GM18519 (cell line): ENCODE measurements at regions not wholly inside any gene's neighbourhood (a gene's known extent, or its start where the extent isn't known, plus 50 kb on each side); places are given as distances from the start of the nearest gene placed in this dataset.
A peak's percentile ranks its signal among the peaks of the same experiment; 100 is the strongest.
"Not testable (repeated sequence)": the region's sequence is repeated elsewhere in the genome, so short reads cannot be mapped to it uniquely, and the experiment has no call there.

Experiments
- ATAC-seq: cut with Tn5 transposase; IDR thresholded peaks from one replicate; pipeline ENCODE4 v1.9.1; 2021; ENCODE audit warnings: mild to moderate bottlenecking, moderate library complexity; ENCODE audit not compliant: unreplicated experiment, low FRiP score

DNA sequence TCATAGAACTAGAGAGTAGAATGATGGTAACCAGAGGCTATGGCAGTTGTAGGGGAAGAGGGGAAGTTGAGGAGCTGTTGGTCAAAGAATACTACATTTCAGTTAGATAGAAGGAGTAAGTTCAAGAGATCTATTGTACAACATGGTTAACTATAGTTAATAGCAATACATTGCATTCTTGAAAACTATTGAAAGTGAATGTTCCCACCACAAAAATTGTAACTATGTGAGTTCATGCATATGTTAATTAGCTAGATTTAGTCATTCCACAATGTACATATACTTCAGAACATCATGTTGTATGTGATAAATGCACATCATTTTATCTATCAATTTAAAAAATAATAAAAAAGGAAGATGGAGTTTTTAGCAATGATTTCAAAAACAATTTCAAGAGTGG, 125.3 kb upstream of the IL15 start:
- ATAC-seq = no peak

DNA sequence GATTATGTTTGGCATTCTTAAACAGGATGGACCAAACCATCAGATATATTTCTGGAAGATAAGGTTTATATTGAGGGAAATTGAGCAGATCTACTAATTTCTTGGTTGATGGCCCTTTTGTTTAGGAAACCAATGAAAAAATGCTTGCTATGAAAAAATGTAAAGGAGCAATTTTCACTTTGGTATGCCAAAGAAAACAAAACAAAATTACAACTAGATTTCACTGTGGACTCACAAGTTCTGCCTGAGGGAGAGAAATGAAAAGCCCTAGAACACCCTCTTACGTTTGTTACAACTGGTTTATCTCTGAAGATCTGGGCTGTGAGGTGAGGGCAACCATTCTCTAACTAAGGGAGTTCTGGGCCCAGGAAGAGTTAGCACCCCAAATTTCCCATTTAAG, 122.5 kb upstream of the IL15 start:
- no peak for ATAC-seq

DNA sequence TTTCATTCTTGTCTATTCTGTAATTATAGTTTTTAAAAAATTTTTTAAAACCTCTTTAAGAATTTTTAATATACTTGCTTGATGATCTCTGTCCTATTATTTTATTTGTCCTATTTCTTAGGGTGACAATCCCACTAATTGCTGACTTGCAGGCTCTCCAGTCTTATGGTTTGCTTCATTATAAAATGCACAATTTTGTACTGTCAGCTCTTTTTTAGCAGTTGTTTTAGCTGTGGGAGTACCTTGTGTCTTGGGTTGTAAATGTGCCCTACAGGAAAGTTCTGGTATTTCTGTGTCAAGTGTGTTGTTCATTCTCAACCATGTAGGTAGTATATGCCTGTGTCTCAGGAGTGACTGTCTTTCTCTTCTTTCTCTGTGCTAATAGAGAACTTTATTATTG, 118.2 kb upstream of the IL15 start:
- ATAC-seq = no peak

DNA sequence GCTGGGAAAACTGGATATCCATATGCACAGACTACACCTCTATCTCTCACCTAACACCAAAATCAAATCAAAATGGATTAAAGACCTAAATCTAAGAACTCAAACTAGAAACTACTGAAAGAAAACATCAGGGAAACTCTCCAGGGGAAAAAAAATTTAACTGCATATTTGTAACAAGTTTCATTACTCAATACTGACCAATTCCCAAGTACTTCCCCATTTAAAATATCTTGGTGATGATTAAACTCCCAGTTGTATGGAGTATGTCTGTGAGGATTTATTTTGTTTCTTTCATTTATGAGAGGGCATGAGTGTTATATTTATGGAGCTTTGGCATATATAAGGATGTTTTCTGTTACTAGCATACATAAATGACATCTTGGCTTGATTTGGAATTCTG, 112.3 kb upstream of the IL15 start:
- ATAC-seq = no peak

DNA sequence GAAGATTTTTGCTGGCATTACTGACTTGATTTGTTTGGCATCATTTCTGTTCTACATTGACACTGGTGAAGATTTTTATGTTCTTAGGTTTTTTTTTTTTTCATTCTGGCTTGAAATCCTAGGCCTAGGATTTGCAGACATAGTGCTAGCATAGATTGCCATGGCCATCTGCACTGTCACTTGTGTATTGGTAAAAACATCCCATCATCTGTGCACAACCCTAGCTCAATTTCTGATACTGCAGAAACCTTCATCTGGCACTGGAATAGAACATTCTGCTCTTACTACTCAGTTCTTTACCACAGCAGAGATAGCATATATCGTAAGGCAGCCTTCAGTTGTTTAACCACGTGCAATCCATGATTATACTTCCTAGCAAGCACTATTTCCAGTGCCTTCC, 111.5 kb upstream of the IL15 start:
- ATAC-seq = no peak

DNA sequence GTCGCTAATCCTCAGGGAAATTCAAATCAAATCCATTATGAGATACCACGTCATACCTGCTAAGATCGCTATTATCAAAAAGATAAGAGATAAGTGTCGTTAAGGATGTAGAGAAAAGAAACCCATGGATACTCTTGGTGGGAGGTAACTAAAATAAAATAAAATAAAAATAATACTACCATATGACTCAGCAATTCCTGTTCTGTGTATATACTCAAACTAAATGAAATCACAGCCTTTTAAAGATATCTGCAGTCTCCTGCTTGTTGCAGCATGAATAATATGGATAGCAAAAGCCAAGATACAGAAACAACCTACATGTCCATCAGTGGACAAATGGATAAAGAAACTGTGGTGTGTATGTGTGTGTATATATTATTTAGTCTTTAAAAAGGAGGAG, 105.8 kb upstream of the IL15 start:
- no peak for ATAC-seq

DNA sequence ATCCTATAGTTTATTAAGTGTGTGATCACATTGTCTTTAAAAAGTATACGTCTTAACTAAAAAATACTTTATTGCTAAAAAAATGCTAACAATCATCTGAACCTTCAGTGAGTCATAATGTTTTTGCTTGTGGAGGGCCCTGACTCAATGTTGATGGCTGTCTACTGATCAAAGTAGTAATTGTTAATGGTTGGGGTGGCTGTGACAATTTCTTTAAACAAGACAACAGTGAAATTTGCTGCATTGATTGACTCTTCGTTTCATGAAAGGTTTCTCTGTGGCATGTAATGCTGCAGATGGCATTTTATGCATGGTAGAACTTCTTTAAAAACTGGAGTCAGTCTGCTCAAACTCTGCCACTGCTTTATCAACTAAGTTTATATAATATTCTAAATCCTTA, 101.4 kb upstream of the IL15 start:
- no peak for ATAC-seq

DNA sequence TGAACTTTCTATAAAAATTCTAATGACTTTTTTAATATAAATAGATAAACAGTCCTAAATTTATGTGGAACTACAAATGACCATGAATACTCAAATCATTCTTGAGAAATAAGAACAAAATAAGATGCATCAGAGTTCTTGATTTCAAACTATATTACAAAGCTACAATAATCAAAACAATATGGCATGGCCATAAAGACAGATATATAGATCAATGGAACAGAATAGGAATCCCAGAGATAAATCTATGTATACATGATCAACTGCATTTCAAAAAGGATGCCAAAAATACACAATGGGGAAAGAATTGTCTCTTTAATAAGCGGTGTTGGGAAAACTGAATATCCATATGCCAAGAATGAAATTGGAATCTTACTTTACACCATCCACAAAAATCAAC, 98.4 kb upstream of the IL15 start:
- ATAC-seq = no peak

DNA sequence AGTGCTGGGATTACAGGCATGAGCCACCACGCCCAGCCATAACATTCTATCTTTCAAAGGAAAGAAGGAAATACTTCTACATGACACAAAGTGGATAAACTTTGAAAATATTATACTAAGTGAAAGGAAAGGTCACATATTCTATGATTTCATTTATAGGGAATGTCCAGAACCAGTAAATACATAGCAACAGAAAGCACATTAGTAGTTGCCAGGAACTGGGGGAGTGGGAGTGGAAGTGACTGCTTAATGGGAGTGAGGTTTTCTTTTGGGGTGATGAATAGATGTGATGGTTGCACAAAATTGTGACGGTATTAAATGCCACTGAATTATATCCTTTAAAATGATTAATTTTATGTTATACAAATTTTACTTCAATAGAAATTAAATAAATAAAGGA, 95.7 kb upstream of the IL15 start:
- ATAC-seq = no peak

DNA sequence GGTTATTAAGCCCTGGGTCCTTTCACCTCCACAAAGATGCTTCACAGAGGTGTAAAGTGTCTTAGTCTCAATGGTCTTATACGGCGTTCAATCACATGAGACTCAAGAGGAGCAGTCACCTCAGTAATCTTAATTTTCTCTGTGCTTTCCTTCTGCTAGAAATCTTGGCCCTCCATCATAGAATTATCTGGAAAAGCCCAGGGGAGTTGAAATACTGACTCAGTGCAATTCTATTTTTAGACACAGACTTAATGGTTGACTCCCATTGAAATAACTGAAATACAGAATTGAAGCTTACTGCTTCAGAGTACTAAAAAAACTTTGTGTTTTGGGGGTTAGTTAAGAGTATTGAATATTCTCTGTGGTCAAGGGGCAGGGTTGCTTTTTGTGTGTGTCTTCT, 94.5 kb upstream of the IL15 start:
- ATAC-seq = no peak

DNA sequence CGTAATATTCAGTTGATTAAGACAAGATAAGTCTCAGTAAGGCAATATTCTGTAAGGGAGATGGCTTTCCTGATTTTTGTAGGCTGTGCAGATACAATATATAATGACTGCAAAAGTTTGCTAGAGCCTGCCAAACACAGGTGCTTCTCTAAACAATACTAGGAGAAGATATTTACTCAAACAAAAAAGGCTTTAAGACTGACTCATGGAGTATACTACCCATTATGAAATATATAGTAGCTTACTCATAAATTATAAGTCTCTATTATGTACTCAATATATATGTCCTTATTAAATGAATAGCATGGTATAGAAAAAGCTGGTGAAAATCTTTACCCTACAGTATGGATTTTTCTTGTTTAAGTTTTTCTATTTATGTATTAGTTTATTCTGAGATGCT, 93.2 kb upstream of the IL15 start:
- ATAC-seq = no peak

DNA sequence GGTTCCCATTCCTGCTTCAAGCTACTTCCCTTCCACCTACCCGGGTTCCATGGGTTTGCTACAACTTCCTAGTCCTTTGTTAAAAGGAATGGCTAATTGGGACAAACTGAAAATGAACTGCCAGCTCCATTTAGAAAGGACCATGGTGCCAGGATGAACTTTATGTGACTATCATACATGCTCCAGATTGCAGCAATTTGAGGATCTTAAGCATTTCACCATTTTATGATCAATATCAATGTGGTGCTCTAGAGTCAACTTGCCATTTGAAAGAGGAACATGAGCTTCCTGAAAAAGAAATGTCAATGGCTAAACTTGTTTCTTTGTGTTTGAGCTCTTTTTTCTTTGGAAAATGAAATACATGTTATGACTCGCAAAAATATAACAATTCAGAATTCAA, 92.7 kb upstream of the IL15 start:
- no peak for ATAC-seq

DNA sequence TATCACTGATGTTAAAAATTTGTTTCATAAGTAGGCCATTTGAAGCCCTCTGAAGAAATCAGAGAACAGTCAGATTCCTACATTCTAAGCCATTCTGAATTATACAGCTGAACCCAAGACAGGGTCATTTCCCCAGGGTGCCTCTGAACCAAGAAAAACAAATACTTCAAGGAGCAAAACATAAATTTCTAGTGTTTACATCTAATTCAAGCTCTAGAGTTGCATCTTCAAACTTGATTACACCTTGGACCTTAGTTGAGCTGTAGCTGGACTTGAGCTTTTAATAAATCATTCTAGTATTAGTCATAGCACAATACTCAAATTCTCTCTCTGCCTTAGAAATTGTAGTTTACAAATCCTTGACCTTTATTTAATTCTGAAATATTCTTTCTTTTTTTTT, 87.6 kb upstream of the IL15 start:
- ATAC-seq = no peak

DNA sequence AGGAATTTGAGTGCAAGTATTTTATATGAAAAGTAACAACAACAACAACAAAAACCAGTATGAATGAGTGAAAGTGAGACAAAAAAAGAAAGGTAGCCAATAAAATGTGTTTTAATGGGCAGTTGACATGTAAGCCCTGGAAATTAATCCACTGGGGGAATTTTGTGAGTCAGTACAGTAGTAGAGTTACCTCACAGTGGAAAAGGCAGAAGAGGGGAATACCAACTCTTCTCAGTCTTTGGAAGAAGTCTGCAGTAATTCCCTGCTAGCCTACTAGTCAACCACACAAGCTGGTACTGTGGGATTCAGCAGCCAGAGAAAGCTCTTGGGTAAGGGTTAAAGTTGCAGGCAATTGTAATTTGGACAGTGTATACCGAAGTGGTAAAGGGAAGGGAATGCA, 76.3 kb upstream of the IL15 start:
- peak; percentile 42 for ATAC-seq

DNA sequence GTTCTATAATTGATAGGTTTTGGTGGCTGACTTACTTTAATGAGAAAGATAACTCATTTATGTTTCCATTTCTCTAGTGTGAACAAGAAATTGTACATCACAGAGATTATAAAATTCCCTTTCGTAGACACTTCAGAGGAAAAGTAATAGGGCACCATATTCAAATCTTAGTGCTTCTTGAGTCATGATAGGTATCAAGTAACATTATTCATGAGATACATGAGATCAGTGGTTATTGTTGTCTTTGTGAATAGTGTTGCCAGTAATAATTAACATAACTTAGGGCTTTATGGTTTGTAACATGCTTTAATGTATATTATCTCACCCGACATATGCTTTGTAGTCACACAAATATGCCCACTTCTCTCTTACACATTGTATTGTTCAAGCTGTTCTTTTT, 73.7 kb upstream of the IL15 start:
- no peak for ATAC-seq

DNA sequence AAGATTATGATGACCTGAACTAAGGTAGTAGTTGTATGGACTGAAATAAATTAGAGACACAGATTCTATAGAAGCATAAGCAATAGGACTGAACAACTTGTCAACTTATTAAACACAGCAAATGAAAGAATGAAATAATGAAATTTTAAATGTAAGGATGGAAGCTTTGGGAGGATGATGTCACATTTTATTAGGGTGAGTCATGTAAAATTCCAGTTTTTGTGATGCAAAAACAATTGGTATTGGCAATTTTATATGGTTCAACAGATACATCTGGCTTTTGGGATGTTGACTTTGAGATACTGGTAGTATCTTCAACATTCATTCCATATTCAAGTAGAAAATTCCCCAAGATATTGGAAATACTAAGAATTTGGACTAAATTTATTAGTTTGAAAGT, 72.7 kb upstream of the IL15 start:
- no peak for ATAC-seq

DNA sequence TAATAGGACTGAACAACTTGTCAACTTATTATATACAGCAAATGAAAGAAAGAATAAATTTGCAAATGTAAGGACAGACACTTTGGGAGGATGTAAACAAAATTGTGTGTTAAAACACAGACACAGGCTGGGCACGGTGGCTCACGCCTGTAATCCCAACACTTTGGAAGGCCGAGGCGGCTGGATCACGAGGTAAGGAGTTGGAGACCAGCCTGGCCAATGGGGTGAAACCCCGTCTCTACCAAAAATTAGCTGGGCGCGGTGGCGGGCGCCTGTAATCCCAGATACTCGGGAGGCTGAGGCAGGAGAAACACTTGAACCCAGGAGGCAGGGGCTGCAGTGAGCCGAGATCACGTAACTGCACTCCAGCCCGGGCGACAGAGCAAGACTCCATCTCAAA, 71.4 kb upstream of the IL15 start:
- ATAC-seq = not testable (repeated sequence)

DNA sequence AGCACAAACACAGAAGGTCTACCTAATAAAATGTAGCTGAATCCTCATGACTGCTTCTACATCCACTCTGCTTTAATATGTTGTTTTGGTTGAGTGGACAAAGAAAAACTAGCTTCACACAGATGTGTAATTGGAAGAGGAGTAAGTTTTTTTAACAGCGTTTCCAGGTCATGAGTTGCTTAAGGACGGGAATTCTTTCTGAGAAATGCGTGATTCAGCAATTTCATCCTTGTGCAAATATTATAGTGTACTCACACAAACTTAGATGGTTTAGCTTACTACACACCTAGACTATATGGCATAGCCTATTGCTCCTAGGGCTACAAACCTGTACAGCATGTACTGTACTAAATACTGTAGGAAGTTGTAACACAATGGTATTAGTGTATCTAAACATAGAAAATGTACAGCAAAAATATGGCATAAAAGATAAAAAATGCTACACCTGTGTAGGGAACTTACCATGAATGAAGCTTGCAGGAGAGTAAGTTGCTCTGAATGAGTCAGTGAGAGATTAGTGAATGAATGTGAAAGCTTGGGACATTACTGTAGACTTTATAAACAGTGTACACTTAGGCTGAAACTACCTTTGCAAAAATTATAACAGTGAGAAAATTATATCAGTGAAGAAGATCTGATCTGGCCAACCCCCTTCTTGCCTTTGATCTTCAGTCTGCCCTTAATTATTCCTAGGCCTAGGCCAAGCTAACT, 70.8 kb upstream of the IL15 start:
- ATAC-seq = no peak

DNA sequence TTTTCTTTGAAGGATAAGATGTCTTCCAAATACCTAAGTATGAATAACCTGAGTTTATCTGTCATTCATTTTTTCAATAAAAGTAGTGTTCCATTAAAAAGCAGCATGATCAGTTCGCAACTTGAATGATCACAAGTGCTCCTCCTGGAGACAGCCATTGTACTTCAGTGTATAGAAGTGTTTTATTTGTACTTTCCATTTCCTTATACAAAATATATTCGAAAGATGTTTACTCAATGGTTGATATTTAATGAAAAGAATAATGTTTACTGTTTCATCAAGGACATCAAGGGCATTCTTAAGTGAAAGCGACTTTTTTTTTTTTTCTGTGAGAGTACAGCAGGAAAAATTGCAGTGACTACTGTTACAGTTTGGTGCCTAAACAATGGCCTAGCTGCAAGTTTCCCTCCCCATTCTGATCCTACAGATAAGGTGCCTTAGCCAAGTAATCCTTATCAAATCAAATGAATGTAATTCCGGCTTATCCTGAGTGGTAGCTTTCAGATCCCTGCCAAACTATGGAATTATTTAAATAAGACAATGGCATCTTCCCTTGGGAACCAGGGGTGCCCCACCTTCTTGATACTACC, 69.0 kb upstream of the IL15 start:
- no peak for ATAC-seq

DNA sequence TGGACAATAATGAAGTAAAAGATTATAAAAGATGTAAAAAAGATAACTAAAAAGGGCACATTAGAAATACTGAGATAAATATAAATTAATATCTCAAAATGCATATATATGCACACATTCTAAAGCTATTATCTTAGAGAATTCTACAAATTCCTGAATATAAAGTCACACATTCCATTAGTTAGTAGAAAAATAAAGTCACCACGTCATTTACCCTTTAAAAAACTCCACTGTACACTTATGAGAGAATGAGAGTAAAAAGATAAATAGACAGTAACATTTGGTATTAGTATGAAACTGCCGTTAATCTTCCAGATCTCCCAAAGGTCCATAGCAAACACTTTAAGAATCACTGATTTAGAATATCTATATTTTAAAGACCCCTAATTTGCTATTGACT, 67.2 kb upstream of the IL15 start:
- ATAC-seq = no peak

DNA sequence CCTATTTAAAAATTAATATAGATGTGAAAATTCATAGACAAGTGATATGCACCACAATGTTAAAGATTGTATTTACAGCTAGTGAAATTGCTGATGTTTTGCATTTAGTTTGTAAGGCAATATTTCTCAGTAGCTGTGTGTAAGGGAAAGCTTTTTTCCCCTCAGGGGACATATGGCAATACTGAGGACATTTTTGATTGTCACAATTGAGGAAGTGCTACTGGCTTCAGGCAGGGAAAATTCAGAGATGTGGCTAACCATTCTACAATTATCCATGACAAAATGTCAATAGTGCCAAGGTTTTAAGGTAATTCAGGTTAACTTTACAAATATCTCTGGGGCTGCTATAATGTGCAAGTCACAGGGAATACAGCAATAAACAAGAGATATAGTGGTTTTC, 66.1 kb upstream of the IL15 start:
- no peak for ATAC-seq

DNA sequence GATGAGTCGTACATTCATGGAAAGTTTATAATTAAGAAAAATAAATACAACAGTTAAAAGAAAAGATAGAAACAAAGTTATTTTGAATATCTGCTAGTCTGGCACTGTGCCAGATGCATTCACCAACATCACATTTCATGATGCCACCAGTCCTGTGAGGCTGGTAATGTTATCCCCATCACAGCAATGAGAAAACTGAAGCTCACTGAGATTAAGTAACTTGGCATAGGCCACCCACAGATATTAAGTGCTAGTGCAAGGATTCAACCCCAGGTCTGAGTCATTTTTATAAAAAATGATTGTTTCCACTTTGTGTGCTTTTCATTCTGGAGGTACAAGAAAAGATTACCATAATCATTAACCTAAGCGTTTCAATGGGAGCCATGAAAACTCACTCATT, 65.0 kb upstream of the IL15 start:
- no peak for ATAC-seq

DNA sequence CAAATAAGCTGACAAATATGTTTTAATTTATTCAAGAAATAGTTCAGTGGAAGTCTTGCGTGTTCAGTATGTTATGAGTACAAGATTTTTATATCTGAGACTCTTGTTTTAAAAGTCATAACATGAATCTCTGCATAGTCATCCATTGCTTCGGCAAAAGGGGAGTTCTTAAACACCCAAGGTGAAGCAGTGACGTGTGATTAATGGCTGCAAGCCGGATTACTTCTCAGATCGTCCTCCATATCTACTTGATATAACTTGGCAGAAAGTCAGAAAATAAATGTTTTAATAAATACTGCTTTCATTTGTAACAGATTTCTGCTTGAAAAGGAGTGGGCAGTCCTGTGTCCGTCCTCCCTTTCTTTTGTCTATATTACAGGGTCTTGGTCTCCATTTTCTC, 64.6 kb upstream of the IL15 start:
- no peak for ATAC-seq
